HG02884 (cell line): ENCODE measurements at regions not wholly inside any gene's neighbourhood (a gene's known extent, or its start where the extent isn't known, plus 50 kb on each side); places are given as distances from the start of the nearest gene placed in this dataset.

Experiments used
- ATAC-seq: cut with Tn5 transposase; IDR thresholded peaks from one replicate; pipeline ENCODE4 v1.9.1; 2021; ENCODE audit warnings: mild to moderate bottlenecking, moderate library complexity; ENCODE audit not compliant: unreplicated experiment

DNA sequence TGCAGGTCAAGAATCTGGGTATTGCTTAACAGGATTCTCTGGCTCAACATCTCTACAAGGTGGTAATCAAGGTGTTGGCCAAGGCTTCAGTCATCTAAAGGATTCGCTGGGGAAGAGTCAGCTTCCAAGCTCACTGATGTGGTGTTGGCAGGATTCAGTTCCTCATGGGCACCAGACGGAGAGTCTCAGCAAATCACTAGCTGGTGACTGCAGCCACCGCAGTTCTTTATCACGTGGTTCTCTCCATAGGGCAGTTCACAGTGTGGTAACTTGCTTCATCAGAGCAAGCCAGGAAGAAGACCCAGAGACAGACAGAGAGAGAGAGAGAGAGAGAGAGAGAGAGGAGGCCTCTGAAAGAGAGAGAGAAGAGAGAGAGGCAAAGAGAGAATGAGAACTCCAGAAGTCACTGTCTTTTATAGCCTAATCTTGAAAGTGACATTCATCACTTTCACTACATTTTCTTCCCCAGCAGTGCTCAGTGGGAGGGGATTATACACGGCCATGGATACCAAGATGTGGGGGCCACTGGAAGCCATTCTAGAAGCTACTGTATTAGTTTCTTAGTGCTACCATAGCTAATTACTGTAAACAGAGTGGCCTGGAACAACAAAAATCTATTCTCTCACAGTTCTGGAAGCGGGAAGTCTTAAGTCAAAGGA, 109.2 kb upstream of the SMIM23 start:
- ATAC-seq, result no peak

DNA sequence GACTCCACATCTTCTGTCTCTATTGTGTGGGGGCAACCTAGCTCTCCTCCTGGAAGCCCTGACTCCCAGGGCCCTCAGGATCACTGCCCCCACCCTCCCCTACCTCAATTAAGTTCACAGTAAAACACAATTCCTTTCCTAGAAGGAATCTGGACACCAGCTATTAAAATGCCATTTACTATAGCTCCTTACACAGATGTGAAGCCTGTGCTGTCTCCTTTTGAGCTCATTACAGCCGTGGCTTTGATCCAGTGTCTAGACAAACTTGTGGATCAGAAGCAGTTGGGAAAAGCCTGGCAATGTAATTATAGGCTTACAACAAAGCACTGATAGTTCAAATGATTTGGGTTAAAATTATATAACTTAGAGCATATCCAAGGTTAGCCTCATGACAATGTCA, 107.0 kb upstream of the SMIM23 start:
- ATAC-seq, result no peak

DNA sequence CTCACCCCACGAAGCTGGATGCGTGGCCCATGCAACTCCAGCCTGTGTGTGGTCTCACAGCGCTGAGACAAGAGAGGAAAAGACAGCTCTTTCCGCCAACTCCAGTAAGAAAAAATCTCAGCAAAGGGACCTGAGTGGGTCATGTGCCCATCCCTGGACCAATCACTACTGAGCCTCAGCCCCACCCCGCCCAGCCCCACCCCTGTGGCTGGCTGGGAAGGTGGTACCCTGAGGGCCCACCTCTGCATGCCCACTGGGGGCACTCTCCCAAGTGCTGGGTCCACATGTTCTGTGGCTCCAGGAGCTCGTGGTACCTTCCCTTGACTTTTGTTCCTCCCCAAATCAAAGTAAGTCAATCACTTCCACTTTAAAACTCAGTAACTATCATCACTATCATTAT, 105.1 kb upstream of the SMIM23 start:
- no peak for ATAC-seq

DNA sequence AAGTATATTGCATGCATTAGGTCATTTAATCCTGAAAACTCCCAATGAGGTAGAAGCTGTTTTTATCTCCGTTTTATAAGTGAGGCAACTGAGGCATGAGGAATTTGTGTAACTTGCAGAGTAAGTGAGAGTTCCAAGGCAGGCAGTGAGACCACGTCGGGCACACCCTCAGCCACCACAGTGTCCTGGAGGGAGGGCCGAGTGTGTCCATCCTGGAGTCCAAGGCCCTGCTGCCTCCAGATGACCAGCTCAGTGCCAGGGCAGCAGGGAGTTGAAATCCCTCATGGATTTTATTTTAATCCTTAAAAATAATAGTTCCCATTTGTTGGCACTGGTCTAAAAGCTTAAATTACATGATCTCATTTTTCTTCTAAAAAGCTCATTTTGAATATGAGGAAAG, 104.6 kb upstream of the SMIM23 start:
- no peak for ATAC-seq

DNA sequence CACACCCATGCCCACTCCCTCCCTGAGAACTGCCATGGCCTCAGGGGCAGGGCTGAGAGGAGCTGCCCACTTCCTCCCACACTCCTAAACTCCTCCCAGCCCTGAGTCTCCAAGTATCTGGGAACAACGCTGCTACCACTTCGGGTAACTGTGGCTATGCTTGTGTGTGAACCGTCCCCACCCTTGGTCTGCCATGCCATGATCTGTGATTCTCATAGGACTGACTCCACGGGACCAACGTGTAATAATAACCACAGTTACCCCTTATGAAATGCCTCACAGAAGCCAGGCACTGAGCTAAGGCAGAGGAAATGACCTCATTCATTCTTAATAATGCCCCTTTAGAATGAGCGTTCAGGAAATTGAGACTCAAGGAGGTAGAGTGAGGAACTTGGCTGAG, 103.9 kb upstream of the SMIM23 start:
- no peak for ATAC-seq

DNA sequence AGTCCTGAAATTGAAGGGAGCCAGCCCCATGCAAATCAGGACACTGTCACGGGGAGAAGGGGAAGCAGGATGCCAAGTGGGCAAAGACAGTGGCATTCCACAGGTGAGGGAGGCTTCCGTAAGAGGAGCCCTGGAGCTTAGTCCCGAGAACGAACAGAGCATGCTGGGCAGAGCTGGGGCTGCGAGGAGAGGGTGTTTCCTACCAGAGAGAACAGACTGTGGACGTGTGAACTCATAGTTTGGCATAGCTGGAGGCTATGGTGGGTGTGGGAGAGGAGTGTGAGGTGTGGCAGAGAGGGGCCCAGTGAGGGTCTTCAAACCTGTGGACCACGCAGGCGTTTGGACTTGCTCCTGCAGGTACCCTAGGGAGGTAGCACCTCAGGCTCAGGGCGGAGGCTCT, 102.8 kb upstream of the SMIM23 start:
- ATAC-seq, result no peak

DNA sequence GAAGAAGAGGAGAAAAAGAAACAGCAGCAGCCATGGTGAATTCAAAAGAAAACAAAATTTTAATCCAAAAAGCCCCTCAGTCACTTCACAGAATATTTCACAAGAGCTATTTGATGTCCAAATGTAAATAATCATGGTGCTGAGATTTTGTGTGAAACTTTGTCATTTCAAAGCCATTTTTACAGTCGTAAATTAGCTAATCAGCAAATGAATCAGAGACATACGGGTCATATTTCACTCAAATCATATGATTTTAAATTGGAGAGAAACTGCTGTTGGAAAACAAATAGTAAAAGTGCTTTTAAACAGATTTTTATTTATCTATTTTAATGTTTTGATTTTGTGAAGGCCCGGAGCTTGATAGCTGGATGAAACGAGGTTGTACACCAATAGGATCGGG, 101.4 kb upstream of the SMIM23 start:
- ATAC-seq, result no peak

DNA sequence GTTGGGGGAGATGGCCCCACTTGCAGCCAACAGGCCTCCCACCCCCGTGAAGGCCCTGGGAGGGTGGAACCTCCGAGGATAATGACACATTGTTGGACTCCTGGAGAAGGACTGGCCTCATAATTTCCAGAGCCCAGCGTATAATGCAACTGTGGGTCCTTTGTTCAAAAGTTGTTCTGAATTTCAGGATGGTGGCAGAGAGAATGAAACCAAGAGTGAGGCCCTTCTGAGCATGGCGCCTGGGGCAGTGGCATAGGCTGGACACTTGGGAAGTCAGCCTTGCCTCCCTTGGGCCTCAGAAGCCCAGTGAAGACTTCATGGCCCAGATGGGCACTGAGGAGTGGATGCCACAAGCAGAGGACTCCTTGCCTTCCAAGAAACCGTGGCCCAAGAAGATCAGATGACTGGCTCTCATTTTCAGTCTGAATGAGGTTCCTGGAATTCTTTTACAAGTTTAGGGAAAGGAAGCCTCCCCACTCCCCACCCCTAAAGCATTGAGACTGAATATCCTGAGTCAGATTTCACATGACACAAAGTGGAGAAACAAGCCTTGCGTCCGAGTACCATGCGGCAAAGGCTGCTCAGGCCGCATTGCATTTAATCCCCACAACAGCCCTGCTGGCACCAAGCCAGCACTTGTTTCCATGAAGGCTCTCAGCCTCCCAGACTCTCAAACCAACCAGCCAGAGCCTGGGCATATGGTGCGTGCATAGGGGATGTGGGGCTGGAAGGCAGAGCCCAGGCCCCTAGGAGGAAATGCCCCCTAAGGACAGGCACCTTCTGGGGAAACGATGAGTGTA, 96.7 kb upstream of the SMIM23 start:
- no peak for ATAC-seq

DNA sequence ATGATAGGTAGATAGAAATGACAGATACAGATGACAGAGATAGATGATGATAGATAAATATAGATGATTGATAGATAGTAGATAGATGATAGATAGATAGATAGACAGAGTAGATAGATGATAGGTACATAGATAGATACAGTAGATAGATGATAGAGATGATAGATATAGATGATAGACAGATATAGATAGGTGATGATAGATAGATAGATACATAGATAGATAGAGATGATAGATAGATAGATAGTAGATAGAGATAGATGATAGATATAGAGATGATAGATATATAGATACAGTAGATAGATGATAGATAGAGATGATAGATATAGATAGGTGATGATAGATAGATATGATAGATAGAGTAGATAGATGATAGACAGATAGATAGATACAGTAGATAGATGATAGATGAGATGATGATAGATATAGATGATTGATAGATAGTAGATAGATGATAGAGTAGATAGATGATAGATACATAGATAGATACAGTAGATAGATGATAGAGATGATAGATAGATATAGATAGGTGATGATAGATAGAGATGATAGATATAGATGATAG, 95.7 kb upstream of the SMIM23 start:
- no peak for ATAC-seq

DNA sequence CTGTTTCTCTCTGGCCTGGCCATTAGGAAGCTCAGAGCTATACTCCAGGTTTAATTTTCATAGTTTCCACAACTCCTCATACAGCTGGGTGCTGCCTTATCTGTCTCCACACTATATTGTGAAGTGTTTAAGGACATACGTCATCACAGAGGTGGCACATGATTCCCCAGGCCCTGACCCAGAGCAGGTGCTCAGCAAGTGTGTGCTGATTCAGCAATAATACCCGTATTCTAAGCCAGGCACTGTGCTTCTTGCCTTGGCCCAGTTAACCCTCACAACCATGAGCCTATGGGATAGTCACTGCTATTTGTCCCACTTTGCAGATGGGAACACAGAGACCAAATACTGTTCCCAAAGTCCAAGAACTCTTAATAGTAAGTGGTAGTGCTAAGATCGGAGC, 93.5 kb upstream of the SMIM23 start:
- no peak for ATAC-seq

DNA sequence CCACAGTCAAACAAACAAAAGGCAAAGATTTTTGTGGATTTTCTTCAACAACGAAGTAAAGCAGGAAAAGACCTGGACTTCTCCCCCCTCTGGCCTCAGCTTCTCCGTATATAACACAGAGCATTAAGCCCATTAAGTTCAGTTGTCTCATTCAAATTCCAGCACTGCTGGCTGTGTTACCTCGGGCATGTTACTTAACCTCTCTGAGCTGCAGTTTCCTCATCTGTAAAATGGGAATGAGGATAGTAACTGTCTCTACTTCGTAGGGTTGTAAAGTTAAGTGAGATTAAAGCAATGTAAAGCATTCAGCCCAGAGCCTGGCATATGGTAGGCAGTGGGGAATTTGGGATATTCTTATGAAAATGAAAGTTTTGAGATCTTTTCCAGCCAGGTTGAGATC, 92.7 kb upstream of the SMIM23 start:
- ATAC-seq, result no peak

DNA sequence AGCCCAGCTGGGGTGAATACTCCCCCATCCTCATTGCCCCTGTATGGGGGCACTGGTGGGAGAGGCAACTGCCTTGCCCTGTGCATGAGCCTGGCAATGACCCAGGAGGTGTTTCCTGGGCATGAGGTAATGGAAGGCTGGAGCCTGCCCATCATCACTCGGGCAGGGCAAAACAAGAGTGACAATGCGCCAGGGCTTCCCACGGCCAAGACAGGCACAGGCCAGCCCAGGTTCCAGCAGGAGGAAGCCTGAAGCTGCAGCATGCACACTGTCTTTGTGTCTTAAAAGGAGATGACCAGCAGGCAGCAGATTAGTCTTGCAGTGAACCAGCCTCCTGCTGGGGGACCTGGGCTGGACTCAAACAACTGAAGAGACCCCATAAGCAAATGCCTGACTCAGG, 92.2 kb upstream of the SMIM23 start:
- no peak for ATAC-seq

DNA sequence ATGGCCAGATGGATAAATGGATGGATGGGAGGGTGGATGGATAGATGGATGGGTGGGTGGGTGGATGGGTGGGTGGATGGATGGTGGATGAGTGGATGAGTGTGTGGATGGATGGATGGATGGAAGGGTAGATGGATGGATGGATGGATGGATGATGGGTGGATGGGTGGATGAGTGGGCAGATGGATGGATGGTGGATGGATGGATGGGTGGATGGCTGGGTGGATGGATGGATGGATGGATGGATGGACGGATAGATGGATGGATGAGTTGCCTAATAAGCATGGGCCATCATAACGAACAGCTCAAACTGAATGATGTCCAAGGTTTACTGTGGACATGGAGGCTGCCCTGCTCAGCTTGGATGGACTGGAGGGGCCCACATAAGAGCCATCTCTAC, 89.8 kb upstream of the SMIM23 start:
- ATAC-seq, result no peak

DNA sequence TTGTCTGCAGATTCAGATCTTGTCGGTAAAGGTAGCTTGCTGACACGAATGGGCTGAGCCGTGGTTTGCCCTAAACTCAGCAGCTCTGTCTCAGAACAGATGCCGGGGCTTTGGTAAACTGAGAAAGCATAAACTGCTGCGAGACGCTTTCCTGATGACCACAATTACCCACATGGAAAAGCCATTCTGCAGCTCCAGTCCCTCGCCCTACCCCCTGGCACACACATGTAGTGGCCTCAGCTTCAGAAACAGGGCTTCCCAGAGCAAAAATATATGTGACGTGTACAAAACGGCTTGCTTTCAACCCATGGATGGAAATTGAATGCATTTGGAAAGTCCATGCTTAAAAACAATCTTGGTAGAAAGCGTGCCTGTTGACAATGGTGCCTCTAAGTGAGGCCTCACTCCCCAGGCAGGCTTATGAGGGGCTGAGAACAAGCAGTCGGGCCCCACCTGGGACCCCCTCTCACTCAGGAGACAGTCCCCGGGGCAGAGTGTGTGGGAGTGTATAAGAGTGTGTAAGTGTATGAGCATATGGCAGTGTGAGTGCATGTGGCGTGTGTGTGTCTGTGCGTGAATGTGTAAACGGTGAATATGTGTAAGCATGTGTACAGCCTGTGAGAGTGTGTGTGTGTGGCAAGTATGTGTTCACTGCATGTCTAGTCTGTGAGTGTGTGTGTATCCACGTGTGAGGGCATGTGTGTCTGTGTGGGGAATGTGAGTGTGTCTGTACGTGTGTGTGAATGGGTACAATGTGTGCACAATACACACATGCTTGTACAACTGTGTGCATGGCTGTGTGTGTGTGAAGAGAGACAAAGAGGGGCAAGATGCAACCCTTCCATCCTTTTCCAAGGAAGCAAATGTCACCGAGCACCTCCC, 88.2 kb upstream of the SMIM23 start:
- no peak for ATAC-seq

DNA sequence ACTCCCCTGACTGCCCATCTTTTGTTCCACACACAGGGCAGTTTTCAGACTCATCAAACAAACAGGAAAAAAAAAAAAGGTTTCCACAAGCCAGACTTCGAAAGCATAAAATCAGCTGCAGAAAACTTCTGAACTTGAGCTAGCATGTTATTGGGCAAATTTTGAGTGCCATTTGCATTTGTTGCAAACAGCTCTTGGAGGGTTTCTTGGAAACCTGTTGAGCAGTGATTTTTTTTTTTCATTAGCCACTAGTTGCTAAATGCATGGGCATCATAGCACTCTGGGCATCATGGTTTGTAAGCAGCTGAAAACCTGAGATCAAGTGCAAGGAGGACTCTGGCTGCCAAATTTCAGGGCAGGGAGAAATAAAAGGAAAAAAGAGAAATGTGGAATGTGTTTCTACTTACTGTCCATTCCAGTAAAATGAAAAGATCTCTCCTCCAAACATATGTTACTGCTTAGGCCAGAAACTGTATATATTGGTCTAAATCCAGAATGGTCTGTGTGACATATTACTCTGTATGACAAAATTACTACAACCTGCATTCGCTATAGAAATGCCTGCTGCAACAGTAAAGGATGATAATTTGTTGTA, 85.2 kb upstream of the SMIM23 start:
- ATAC-seq, result no peak

DNA sequence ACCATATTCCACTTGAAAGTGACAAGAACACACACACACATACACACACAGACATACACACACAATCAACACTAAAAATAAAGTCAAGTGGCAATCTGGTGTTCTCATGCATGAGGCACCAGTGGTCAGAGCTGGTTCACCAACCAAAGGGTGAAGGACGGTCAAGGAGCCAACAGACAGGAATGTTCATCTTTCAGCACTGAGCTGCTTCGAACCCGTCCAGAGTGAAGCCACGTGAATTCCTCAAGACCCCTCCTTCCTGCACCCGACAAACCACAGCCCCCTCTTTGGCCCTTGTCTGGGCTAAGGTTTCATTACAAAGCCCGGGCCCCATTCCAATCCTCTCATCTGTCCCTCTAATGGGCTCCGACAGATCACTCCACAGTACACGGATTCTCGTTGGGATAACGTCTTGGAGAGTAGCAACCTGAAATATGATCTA, 84.5 kb upstream of the SMIM23 start:
- ATAC-seq, result no peak

DNA sequence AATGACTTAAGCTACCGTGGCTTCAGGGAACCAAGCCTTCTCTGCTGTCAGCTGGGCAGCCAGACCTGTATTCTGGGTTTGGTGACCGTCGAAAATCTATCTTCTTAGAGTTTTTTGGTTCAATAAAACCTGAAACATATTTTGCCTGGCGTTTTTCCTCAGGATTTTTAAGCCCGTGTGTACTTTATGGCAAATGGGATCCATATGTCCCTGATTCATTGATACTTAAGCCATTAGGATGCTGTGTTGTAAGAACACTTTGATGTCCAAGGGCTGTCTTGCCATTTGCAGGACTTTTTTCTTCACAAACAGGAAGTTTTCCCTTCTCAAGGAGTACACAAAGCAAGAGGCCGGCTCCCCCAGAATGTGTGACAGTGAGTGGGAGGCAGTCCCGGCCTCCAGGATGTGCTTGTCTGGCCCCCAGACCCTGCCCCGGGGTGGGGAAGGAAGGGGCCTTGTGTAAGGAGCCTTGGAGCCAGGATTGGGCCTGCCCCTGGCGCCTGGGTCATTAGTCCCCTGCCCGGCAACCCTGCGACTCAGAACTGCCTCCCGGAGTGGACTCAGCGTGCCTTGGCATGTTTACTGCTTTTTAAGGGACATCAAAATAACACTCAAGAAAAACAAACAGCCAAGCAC, 83.4 kb upstream of the SMIM23 start:
- ATAC-seq, result no peak

DNA sequence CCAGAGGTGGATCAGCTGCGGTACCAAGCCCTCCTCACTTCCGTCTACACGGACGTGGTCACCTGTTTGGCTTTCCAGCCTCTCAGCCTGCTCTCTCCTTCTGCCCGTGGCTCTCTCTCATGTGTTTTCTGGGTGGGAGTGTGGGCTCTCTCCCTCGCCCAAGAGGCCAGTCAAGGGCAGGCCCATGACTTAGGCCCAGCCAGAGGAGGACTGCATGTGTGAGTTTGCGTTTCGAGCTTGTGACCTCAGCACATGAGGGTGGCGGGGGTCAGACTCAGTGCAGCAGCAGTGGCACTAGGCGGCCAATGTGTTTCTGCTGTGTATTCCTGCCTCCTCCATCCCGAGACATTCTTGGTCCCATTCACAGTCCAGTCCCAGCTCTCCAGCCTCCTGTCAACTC, 82.5 kb upstream of the SMIM23 start:
- no peak for ATAC-seq

DNA sequence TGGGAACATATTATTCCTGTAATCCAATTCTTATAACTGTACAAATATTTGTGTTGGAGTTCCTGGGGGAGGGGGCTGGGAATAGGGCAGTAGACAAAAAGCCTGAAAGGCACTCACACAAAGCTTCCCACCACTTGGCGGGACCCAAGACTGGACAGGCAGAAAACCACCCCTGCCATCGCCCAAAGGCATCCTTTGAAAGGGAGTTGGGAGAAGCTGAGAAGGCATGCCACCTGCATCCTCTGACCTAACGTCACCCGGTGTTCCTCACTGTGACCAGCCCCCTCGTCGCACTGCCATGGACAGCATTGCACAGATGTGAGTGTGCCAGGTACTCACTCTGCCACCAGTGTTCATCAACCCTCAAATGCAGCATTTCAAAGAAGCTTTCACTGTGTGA, 80.6 kb upstream of the SMIM23 start:
- ATAC-seq, result no peak

DNA sequence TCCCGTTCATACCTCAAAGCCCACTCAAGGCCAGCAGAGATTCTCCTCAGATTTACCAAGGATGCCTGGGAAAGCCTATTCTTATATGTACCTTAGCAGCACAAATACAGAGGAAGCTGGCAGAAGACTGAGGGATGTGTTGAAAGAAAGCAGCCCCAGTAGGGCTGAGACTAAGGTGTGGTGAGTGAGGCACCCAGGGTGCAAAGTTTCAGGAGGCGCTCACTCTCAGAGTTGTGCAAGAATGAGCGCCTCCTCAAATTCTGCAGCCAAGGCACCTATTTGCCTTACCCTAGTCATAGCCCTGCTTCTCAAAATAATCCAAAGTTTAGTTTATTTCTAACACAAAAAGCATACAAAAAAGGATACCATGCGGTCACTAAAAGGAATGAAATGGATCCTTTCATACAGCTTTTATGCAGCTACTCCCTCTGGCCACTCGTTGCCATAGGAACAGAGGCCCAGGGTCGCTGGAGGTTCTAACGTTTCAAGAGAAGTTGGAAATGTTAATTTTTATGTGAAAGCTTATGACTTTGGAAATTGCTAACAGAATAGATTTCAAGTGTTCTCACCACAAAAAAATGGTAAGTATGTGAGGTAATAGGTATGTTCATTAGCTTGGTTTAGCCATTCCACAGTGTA, 79.7 kb upstream of the SMIM23 start:
- ATAC-seq, result no peak
